HepG2 (cell line): ENCODE measurements at regions not wholly inside any gene's neighbourhood (a gene's known extent, or its start where the extent isn't known, plus 50 kb on each side); places are given as distances from the start of the nearest gene placed in this dataset.

Experiments used
- ATAC-seq: fragments of 200-7000 bp; cut with Tn5 transposase; 3 replicates; pipeline ENCODE4 v1.9.1; 2020; ENCODE audit warnings: mild to moderate bottlenecking, moderate library complexity
- BruUV-seq: library from RNA; stranded (reverse); fragments of 400-500 nt; replicated peaks from 2 replicates; lab custom pipeline; 2021; lab: Mats Ljungman, UMichigan
- CTCF ChIA-PET: fragments of 300-600 bp; formaldehyde crosslinking; extraction: SDS; loops from one replicate; lab custom pipeline; 2021; ENCODE audit warnings: low total read pairs, inconsistent platforms, low intra/inter-chr PET ratio; lab: Yijun Ruan, JAX
- POLR2A ChIA-PET: fragments of 350-600 bp; sonication (Branson Sonifier 250); formaldehyde crosslinking; loops from one replicate; lab custom pipeline; 2020; ENCODE audit warnings: antibody characterized with exemption, inconsistent platforms; lab: Yijun Ruan, JAX
- DNase-seq: peaks from one replicate; pipeline ENCODE4 v3.0.0-alpha.2; 2015; ENCODE audit warnings: low spot score
- FAIRE-seq: peaks from 3 replicates; lab custom pipeline; 2011; peaks lifted over from hg19 to GRCh38; lab: Jason Lieb, UNC
- H2AFZ ChIP-seq: one replicate; pipeline ENCODE4 v1.6.1; 2011; ENCODE audit warnings: low read length, inconsistent platforms
- H3K27ac ChIP-seq: fragments of 300-600 bp; 3 replicates; pipeline ENCODE4 v1.8.0; 2011; ENCODE audit warnings: mixed run types, mild to moderate bottlenecking, mixed read lengths, low read length, inconsistent platforms; ENCODE audit not compliant: insufficient read depth; ENCODE audit errors: extremely low read length
- H3K27me3 ChIP-seq, 2 experiments: fragments of 200-600 bp in 1 of 2; 2 replicates in 1 of 2; 3 replicates in 1 of 2; pipeline versions ENCODE4 v1.6.0 to v1.8.0; 2011; ENCODE audit warnings: low read length in 2 of 2, mild to moderate bottlenecking in 2 of 2, moderate library complexity in 2 of 2, inconsistent platforms in 1 of 2; ENCODE audit not compliant: insufficient read depth in 2 of 2, control insufficient read depth in 1 of 2
- H3K36me3 ChIP-seq, 2 experiments: fragments of 200-600 bp in 1 of 2; replicated peaks in 1 of 2; 2 replicates in 1 of 2; 3 replicates in 1 of 2; pipeline versions ENCODE4 v1.5.1 to v1.8.0; 2011; ENCODE audit warnings: low read length in 2 of 2, inconsistent platforms in 1 of 2; ENCODE audit not compliant: insufficient read depth in 2 of 2, control insufficient read depth in 1 of 2
- H3K4me1 ChIP-seq: 2 replicates; pipeline ENCODE4 v1.5.1; 2012; ENCODE audit warnings: low read length, inconsistent platforms; ENCODE audit not compliant: insufficient read depth
- H3K4me2 ChIP-seq: 2 replicates; pipeline ENCODE4 v1.6.0; 2011; ENCODE audit warnings: low read depth, low read length, inconsistent platforms
- H3K4me3 ChIP-seq, 3 experiments: fragments of 200-600 bp in 1 of 3; sonication (generic), shearing (Covaris generic) in 1 of 3; replicated peaks in 1 of 3; 2 replicates each; pipeline ENCODE4 v1.5.1; 2011 to 2016; ENCODE audit warnings: low read length in 3 of 3, inconsistent platforms in 2 of 3, low read depth in 2 of 3, mild to moderate bottlenecking in 2 of 3, control low read depth in 1 of 3, mixed read lengths in 1 of 3; ENCODE audit not compliant: insufficient read depth in 1 of 3
- H3K79me2 ChIP-seq: one replicate; pipeline ENCODE4 v1.6.1; 2011; ENCODE audit warnings: low read length, inconsistent platforms; ENCODE audit not compliant: insufficient read depth
- H3K9ac ChIP-seq: 2 replicates; pipeline ENCODE4 v1.6.0; 2011; ENCODE audit warnings: mild to moderate bottlenecking, low read depth, low read length, inconsistent platforms; ENCODE audit not compliant: insufficient read depth
- H3K9me3 ChIP-seq: 2 replicates; pipeline ENCODE4 v1.5.1; 2012; ENCODE audit warnings: mild to moderate bottlenecking, low read length
- H4K20me1 ChIP-seq: 2 replicates; pipeline ENCODE4 v1.6.0; 2011; ENCODE audit warnings: inconsistent platforms, mild to moderate bottlenecking, low read length, moderate library complexity; ENCODE audit not compliant: insufficient read depth
- EZH2 ChIP-seq: conservative IDR thresholded peaks from 2 replicates; pipeline ENCODE4 v1.6.1; 2012; ENCODE audit warnings: mild to moderate bottlenecking, low read depth, low read length, moderate library complexity
- FOXA3 ChIP-seq: IDR thresholded peaks from 2 replicates; pipeline ENCODE4 v1.6.1; 2016; ENCODE audit warnings: missing genetic modification reagents, missing compliant biosample characterization
- GATAD2A ChIP-seq: IDR thresholded peaks from 2 replicates; pipeline ENCODE4 v1.6.1; 2016
- HDAC1 ChIP-seq: sonication (generic); formaldehyde crosslinking; IDR thresholded peaks from 2 replicates; pipeline ENCODE4 v1.5.1; 2020; ENCODE audit warnings: mild to moderate bottlenecking, missing genetic modification reagents
- ISX ChIP-seq: sonication (generic); formaldehyde crosslinking; conservative IDR thresholded peaks from 2 replicates; pipeline ENCODE4 v1.5.0; 2020; ENCODE audit warnings: missing genetic modification reagents
- KLF16 ChIP-seq, 2 experiments: sonication (generic) in 1 of 2; formaldehyde crosslinking in 1 of 2; IDR thresholded peaks; 2 replicates each; pipeline versions ENCODE4 v1.6.1 to v1.8.0; 2016 to 2023; ENCODE audit warnings: missing genetic modification reagents in 2 of 2, missing compliant biosample characterization in 1 of 2
- KLF6 ChIP-seq: IDR thresholded peaks from 2 replicates; pipeline ENCODE4 v1.8.0; 2016; ENCODE audit warnings: missing biosample characterization, missing genetic modification reagents
- KMT2B ChIP-seq: IDR thresholded peaks from 2 replicates; pipeline ENCODE4 v1.6.1; 2016; ENCODE audit warnings: missing genetic modification reagents, missing compliant biosample characterization
- MAZ ChIP-seq, 2 experiments: sonication (generic) in 1 of 2; formaldehyde crosslinking in 1 of 2; IDR thresholded peaks; 2 replicates each; pipeline versions ENCODE4 v1.5.0 to v1.6.1; 2012 to 2020; ENCODE audit warnings: low read depth in 2 of 2, mild to moderate bottlenecking in 2 of 2, borderline replicate concordance in 1 of 2, improper control_type of control experiment in 1 of 2, low read length in 1 of 2, missing genetic modification reagents in 1 of 2, moderate library complexity in 1 of 2
- MXD4 ChIP-seq: IDR thresholded peaks from 2 replicates; pipeline ENCODE4 v1.6.1; 2016; ENCODE audit warnings: mild to moderate bottlenecking, missing biosample characterization, missing genetic modification reagents
- RARA ChIP-seq: IDR thresholded peaks from 2 replicates; pipeline ENCODE4 v1.6.1; 2016; ENCODE audit warnings: missing genetic modification reagents, missing compliant biosample characterization
- RXRA ChIP-seq: sonication (generic); formaldehyde crosslinking; IDR thresholded peaks from 2 replicates; pipeline ENCODE4 v1.5.1; 2020; ENCODE audit warnings: missing genetic modification reagents
- SOX5 ChIP-seq: IDR thresholded peaks from 2 replicates; pipeline ENCODE4 v1.6.1; 2016; ENCODE audit warnings: borderline replicate concordance
- TP53 ChIP-seq: sonication (generic); formaldehyde crosslinking; conservative IDR thresholded peaks from 2 replicates; pipeline ENCODE4 v1.4.0; 2020; ENCODE audit warnings: missing genetic modification reagents
- ZBTB21 ChIP-seq: sonication (generic); formaldehyde crosslinking; IDR thresholded peaks from 2 replicates; pipeline ENCODE4 v1.4.0; 2020; ENCODE audit warnings: missing genetic modification reagents
- ZBTB7A ChIP-seq: sonication (generic); formaldehyde crosslinking; IDR thresholded peaks from 2 replicates; pipeline ENCODE4 v1.8.0; 2022; ENCODE audit warnings: mild to moderate bottlenecking, missing genetic modification reagents
- ZFX ChIP-seq: sonication (generic); formaldehyde crosslinking; IDR thresholded peaks from 2 replicates; pipeline ENCODE4 v1.4.0; 2020; ENCODE audit warnings: mild to moderate bottlenecking, low read depth, missing genetic modification reagents, moderate library complexity
- ZFY ChIP-seq: sonication (generic); formaldehyde crosslinking; IDR thresholded peaks from 2 replicates; pipeline ENCODE4 v1.4.0; 2020; ENCODE audit warnings: missing genetic modification reagents
- ZNF10 ChIP-seq: sonication (generic); formaldehyde crosslinking; IDR thresholded peaks from 2 replicates; pipeline ENCODE4 v1.4.0; 2020; ENCODE audit warnings: mild to moderate bottlenecking, low read depth, missing genetic modification reagents, borderline replicate concordance
- ZNF160 ChIP-seq: sonication (generic); formaldehyde crosslinking; IDR thresholded peaks from 2 replicates; pipeline ENCODE4 v1.8.0; 2022; ENCODE audit warnings: mild to moderate bottlenecking, inconsistent platforms, missing genetic modification reagents
- ZNF207 ChIP-seq: fragments of 450-650 bp; IDR thresholded peaks from 2 replicates; pipeline ENCODE4 v1.6.1; 2016; ENCODE audit warnings: antibody characterized with exemption, borderline replicate concordance
- ZNF335 ChIP-seq: sonication (generic); formaldehyde crosslinking; IDR thresholded peaks from 2 replicates; pipeline ENCODE4 v1.4.0; 2020; ENCODE audit warnings: missing genetic modification reagents
- ZNF562 ChIP-seq: sonication (generic); formaldehyde crosslinking; IDR thresholded peaks from 2 replicates; pipeline ENCODE4 v1.8.0; 2022; ENCODE audit warnings: missing genetic modification reagents, borderline replicate concordance
- WGBS: methylation state at CpG from one replicate; pipeline ENCODE4 v1.1.6; 2017; ENCODE audit warnings: low lambda C conversion rate; 5-methylcytosine and 5-hydroxymethylcytosine counted together
- in situ Hi-C: cut with HindIII; loops from 2 replicates; pipeline ENCODE4 v1.10.0; 2017; ENCODE audit warnings: low pct_unique_long_range_greater_than_20kb; ENCODE audit not compliant: extremely low pct_ligation_motif_present
- intact Hi-C: fragments of 100-400 bp; cut with micrococcal nuclease; formaldehyde crosslinking; loops from one replicate; pipeline ENCODE4 v1.10.0; 2022; ENCODE audit not compliant: unreplicated experiment
- TF ChIP-seq, protein P1 (sequence below): IDR thresholded peaks from 2 replicates; pipeline ENCODE4 v1.6.1; 2016; ENCODE audit warnings: missing compliant biosample characterization, missing genetic modification reagents, borderline replicate concordance

DNA sequence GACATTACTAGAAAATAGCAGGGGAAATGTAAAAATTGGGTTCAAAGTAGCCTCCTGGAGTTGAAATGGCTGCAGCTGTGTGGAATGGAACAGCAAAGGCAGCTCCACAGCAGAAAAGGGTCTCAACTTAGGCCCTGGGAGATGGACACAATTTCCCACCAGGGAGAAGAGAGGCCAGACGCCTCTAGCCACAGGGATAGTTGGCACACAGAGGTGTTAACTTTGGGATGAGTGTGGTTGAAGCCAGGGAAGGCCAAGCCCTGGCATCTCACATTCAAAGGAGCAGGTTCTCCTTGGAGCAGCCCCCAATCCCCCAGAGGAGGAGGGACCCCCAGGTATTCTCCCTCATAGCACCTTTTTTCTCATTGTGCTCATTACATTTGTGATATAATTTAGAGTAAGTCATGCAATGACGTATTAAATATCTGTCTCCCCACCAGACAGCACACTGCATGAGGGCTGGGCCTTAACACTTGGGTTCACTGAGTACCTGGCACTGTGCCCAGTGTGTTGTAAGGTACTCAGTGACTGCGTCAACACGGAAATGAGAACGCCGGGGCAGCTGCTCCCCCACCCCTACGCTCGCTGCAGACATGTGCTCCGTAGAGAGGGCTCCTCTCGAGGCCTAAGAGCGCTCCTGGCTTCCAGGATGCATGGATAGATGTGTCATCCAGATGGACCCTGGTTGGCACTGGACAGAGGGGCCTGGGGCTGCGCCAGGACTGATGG, 76.0 kb upstream of the CD93 start:
- Histone ChIP-seq H3K27ac (no peak overlapping the region), H3K27me3 (peaks cover 4 to 22% of the 10 kb centered on the region in 2 experiments; a peak in 3 of 5 replicates), H2AFZ (no peak overlapping the region), H4K20me1 (no peaks in the 10 kb centered on the region), H3K9ac (no peak overlapping the region), H3K4me3 (no peak overlapping the region), H3K79me2 (no peaks in the 10 kb centered on the region), H3K36me3 (no peaks in the 10 kb centered on the region), H3K4me1 (peaks cover 18% of the 10 kb centered on the region), H3K4me2 (no peak overlapping the region), H3K9me3 (no peaks in the 10 kb centered on the region)
- ChIA-PET CTCF (no interaction called here), POLR2A (no interaction called here)
- DNase-seq, result peak; percentile 73
- BruUV-seq, result no TSS peak
- ATAC-seq, result peak; percentile 10; the same call in 2 of the 3 replicates
- FAIRE-seq, result no peak
- 26% methylated on average over 12 of the region's 12 CpGs for WGBS
- in situ Hi-C loops (no loop called here), intact Hi-C loops (no loop called here)
- TF ChIP-seq KLF6 (CRISPR knock-in tag), result peak; percentile 73; the same call in 1 of the 2 replicates
- TF ChIP-seq RXRA, result peak; percentile 14; the same call in 1 of the 2 replicates
- TF ChIP-seq ZBTB7A, result no peak
- TF ChIP-seq, protein P1, sequence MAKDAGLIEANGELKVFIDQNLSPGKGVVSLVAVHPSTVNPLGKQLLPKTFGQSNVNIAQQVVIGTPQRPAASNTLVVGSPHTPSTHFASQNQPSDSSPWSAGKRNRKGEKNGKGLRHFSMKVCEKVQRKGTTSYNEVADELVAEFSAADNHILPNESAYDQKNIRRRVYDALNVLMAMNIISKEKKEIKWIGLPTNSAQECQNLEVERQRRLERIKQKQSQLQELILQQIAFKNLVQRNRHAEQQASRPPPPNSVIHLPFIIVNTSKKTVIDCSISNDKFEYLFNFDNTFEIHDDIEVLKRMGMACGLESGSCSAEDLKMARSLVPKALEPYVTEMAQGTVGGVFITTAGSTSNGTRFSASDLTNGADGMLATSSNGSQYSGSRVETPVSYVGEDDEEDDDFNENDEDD (CRISPR knock-in tag), result peak; percentile 84; the same call in 1 of the 2 replicates
- 0 out of 2 replicates have a peak, but pooled peaks have one; percentile 26 for TF ChIP-seq ZNF160
- peak; percentile 24; the same call in 1 of the 2 replicates for TF ChIP-seq HDAC1 (CRISPR knock-in tag)
- TF ChIP-seq SOX5 (CRISPR knock-in tag), result 0 out of 2 replicates have a peak, but pooled peaks have one; percentile 20
- TF ChIP-seq TP53 (CRISPR knock-in tag), result no peak
- no peak for TF ChIP-seq ZNF562 (CRISPR knock-in tag)
- peak; percentile 86 for TF ChIP-seq ZBTB21 (CRISPR knock-in tag)
- no peak for TF ChIP-seq MAZ (IDR thresholded peaks at IDR 0.05; ENCODE audit: borderline replicate concordance, low read depth, low read length)
- no peak for TF ChIP-seq MAZ (CRISPR knock-in tag; IDR thresholded peaks at IDR 0.05; ENCODE audit: low read depth)
- TF ChIP-seq ZNF335 (CRISPR knock-in tag), result peak; percentile 57; the same call in 1 of the 2 replicates
- TF ChIP-seq GATAD2A (CRISPR knock-in tag), result peak; percentile 19; the same call in 1 of the 2 replicates
- TF ChIP-seq ZNF207, result no peak
- TF ChIP-seq KLF16 (CRISPR knock-in tag; IDR thresholded peaks at IDR 0.05), result peak in 1 of 2 experiments; percentile 51; a peak in 1 of 4 replicates
- peak; percentile 48 for TF ChIP-seq RARA
- TF ChIP-seq ZFX (CRISPR knock-in tag), result peak; percentile 45
- peak; percentile 70 for TF ChIP-seq FOXA3 (CRISPR knock-in tag)
- no peak for TF ChIP-seq ISX (CRISPR knock-in tag)
- no peak for TF ChIP-seq ZNF10
- peak; percentile 34; the same call in 1 of the 2 replicates for TF ChIP-seq ZFY (CRISPR knock-in tag)
- TF ChIP-seq EZH2, result no peak
- TF ChIP-seq KMT2B (CRISPR knock-in tag), result peak; percentile 52; the same call in 1 of the 2 replicates
- no peak for TF ChIP-seq MXD4 (CRISPR knock-in tag)
